GM12878 (cell line): ENCODE measurements at regions not wholly inside any gene's neighbourhood (a gene's known extent, or its start where the extent isn't known, plus 50 kb on each side); places are given as distances from the start of the nearest gene placed in this dataset.

ENCODE experiments used
- ATAC-seq: fragments of 200-7000 bp; cut with Tn5 transposase; 3 replicates; pipeline ENCODE4 v1.9.1; 2020; ENCODE audit warnings: mild to moderate bottlenecking, moderate library complexity
- BruUV-seq: library from RNA; stranded (reverse); fragments of 400-500 nt; replicated peaks from 2 replicates; lab custom pipeline; 2021; lab: Mats Ljungman, UMichigan
- CTCF ChIA-PET: fragments of 300-600 bp; sonication (Branson Sonifier 250); formaldehyde crosslinking; extraction: SDS; loops from one replicate; lab custom pipeline; 2021; ENCODE audit warnings: inconsistent platforms; lab: Yijun Ruan, JAX
- POLR2A ChIA-PET: fragments of 350-600 bp; formaldehyde crosslinking; extraction: SDS; loops from one replicate; lab custom pipeline; 2021; ENCODE audit warnings: inconsistent platforms; lab: Charles Lee
- RAD21 ChIA-PET: fragments of 300-600 bp; sonication (Branson Sonifier 250); formaldehyde crosslinking; loops from one replicate; lab custom pipeline; 2023; ENCODE audit warnings: antibody characterized with exemption; ENCODE audit not compliant: unreplicated experiment; lab: Charles Lee
- SMC1A ChIA-PET: fragments of 300-600 bp; sonication (Branson Sonifier 250); formaldehyde crosslinking; loops from one replicate; lab custom pipeline; 2023; ENCODE audit not compliant: unreplicated experiment, uncharacterized antibody; lab: Charles Lee
- DNase-seq: peaks from one replicate; pipeline ENCODE4 v3.0.0-alpha.2; 2011; ENCODE audit warnings: low read depth, low spot score
- FAIRE-seq: peaks from 3 replicates; lab custom pipeline; 2011; peaks lifted over from hg19 to GRCh38; lab: Jason Lieb, UNC
- H2AFZ ChIP-seq: 2 replicates; pipeline ENCODE4 v1.6.0; 2011; ENCODE audit warnings: low read depth, low read length, control low read depth; ENCODE audit not compliant: control insufficient read depth
- H3K27ac ChIP-seq: 2 replicates; pipeline ENCODE4 v1.5.1; 2011; ENCODE audit warnings: control low read depth; ENCODE audit not compliant: control insufficient read depth, insufficient read depth
- H3K27me3 ChIP-seq, 2 experiments: replicated peaks in 1 of 2; 2 replicates each; pipeline versions ENCODE4 v1.6.0 to v1.6.1; 2011; ENCODE audit warnings: low read length in 1 of 2; ENCODE audit not compliant: control insufficient read depth in 2 of 2, insufficient read depth in 2 of 2
- H3K36me3 ChIP-seq, 2 experiments: 2 replicates each; pipeline ENCODE4 v1.5.1; 2011; ENCODE audit warnings: low read length in 1 of 2; ENCODE audit not compliant: control insufficient read depth in 2 of 2, insufficient read depth in 2 of 2
- H3K4me1 ChIP-seq: 2 replicates; pipeline ENCODE4 v1.6.1; 2011; ENCODE audit warnings: mild to moderate bottlenecking, low read length, moderate library complexity, mixed read lengths; ENCODE audit not compliant: control insufficient read depth, insufficient read depth
- H3K4me2 ChIP-seq: 2 replicates; pipeline ENCODE4 v1.6.0; 2011; ENCODE audit warnings: control low read depth; ENCODE audit not compliant: control insufficient read depth, insufficient read depth
- H3K4me3 ChIP-seq: fragments of 200-600 bp; sonication (generic); 2 replicates; pipeline ENCODE4 v1.5.1; 2016
- H3K79me2 ChIP-seq: 2 replicates; pipeline ENCODE4 v1.6.0; 2011; ENCODE audit warnings: low read length; ENCODE audit not compliant: control insufficient read depth, insufficient read depth
- H3K9ac ChIP-seq: 2 replicates; pipeline ENCODE4 v1.8.0; 2011; ENCODE audit warnings: low read length, control low read depth, mixed read lengths; ENCODE audit not compliant: control insufficient read depth, insufficient read depth
- H3K9me3 ChIP-seq: replicated peaks from 3 replicates; pipeline ENCODE4 v1.5.1; 2011; ENCODE audit warnings: mild to moderate bottlenecking, low read length; ENCODE audit not compliant: control insufficient read depth, insufficient read depth
- H4K20me1 ChIP-seq: 2 replicates; pipeline ENCODE4 v1.6.0; 2011; ENCODE audit not compliant: control insufficient read depth, insufficient read depth
- CHD1 ChIP-seq: IDR thresholded peaks from 2 replicates; pipeline ENCODE4 v1.6.1; 2012; ENCODE audit warnings: low read depth, low read length, improper control_type of control experiment
- CTCF ChIP-seq, 3 experiments: IDR thresholded peaks in 2 of 3; conservative IDR thresholded peaks in 1 of 3; 2 replicates each; pipeline ENCODE4 v1.5.1; 2011; ENCODE audit warnings: low read depth in 3 of 3, low read length in 3 of 3, mild to moderate bottlenecking in 3 of 3, control low read depth in 2 of 3, moderate library complexity in 2 of 3, inconsistent platforms in 1 of 3, mixed read lengths in 1 of 3; ENCODE audit not compliant: control insufficient read depth in 2 of 3, insufficient read depth in 1 of 3; ENCODE audit errors: extremely low read depth in 1 of 3
- HDAC2 ChIP-seq: fragments of 200-600 bp; sonication (generic); IDR thresholded peaks from 2 replicates; pipeline ENCODE4 v1.6.1; 2017
- MTA3 ChIP-seq: IDR thresholded peaks from 2 replicates; pipeline ENCODE4 v1.6.1; 2012; ENCODE audit warnings: low read length, inconsistent platforms, borderline replicate concordance
- NBN ChIP-seq: fragments of 450-650 bp; IDR thresholded peaks from 2 replicates; pipeline ENCODE4 v1.6.1; 2016
- NKRF ChIP-seq: fragments of 450-650 bp; conservative IDR thresholded peaks from 2 replicates; pipeline ENCODE4 v1.6.1; 2017; ENCODE audit warnings: mild to moderate bottlenecking, moderate library complexity
- POLR2A ChIP-seq: IDR thresholded peaks from 2 replicates; pipeline ENCODE4 v1.6.1; 2011; ENCODE audit warnings: low read depth, mild to moderate bottlenecking, low read length
- SIN3A ChIP-seq: IDR thresholded peaks from 2 replicates; pipeline ENCODE4 v1.6.1; 2012; ENCODE audit warnings: low read depth, low read length, improper control_type of control experiment
- SMAD5 ChIP-seq: IDR thresholded peaks from 2 replicates; pipeline ENCODE4 v1.6.1; 2016; ENCODE audit warnings: antibody characterized with exemption, low read depth
- SRF ChIP-seq, 2 experiments: IDR thresholded peaks; 2 replicates each; pipeline ENCODE4 v1.6.1; 2011; ENCODE audit warnings: low read depth in 2 of 2, low read length in 2 of 2, mild to moderate bottlenecking in 1 of 2, moderate library complexity in 1 of 2
- SUZ12 ChIP-seq: fragments of 200-600 bp; sonication (generic); IDR thresholded peaks from one replicate; pipeline ENCODE4 v1.6.1; 2018; ENCODE audit warnings: antibody characterized with exemption, mild to moderate bottlenecking; ENCODE audit not compliant: unreplicated experiment
- TCF3 ChIP-seq: IDR thresholded peaks from 2 replicates; pipeline ENCODE4 v1.6.1; 2012; ENCODE audit warnings: low read depth, mild to moderate bottlenecking, low read length, borderline replicate concordance; ENCODE audit not compliant: insufficient read depth
- ZNF622 ChIP-seq: fragments of 450-650 bp; IDR thresholded peaks from 2 replicates; pipeline ENCODE4 v1.6.1; 2017; ENCODE audit warnings: mild to moderate bottlenecking, inconsistent platforms
- WGBS: methylation state at CpG from one replicate; pipeline ENCODE4 v1.1.6; 2016; ENCODE audit warnings: low lambda C conversion rate; ENCODE audit not compliant: insufficient replicate concordance, insufficient coverage; ENCODE audit errors: missing lambda C conversion rate; 5-methylcytosine and 5-hydroxymethylcytosine counted together
- in situ Hi-C: fragments of 300-500 bp; cut with MboI; formaldehyde crosslinking; loops from 9 replicates; pipeline ENCODE4 v1.14.3; 2018; ENCODE audit warnings: mixed read lengths
- intact Hi-C: fragments of 100-400 bp; cut with micrococcal nuclease; formaldehyde crosslinking; loops from one replicate; pipeline ENCODE4 v1.14.2; 2022; ENCODE audit not compliant: unreplicated experiment
- TF ChIP-seq, protein P1 (sequence below): IDR thresholded peaks from 2 replicates; pipeline ENCODE4 v1.6.1; 2012; ENCODE audit warnings: low read depth, low read length, improper control_type of control experiment
- TF ChIP-seq, protein P2 (sequence below): fragments of 150-350 bp; IDR thresholded peaks from 2 replicates; pipeline ENCODE4 v1.6.1; 2014; ENCODE audit warnings: mild to moderate bottlenecking, low read depth, low read length

GRCh38 chr2:78910376-78910775 lies 115.1 kb upstream of the REG3G start:
- no peak overlapping the region for H3K27ac ChIP-seq
- no peak overlapping the region for H2AFZ ChIP-seq
- H3K36me3 ChIP-seq = no peaks in the 10 kb centered on the region
- H3K27me3 ChIP-seq = no peaks in the 10 kb centered on the region
- no peak for DNase-seq
- H3K9ac ChIP-seq = no peak overlapping the region
- CTCF ChIA-PET = no interaction called here
- no peak for FAIRE-seq
- ATAC-seq = no peak
- H3K4me2 ChIP-seq = no peak overlapping the region
- no peaks in the 10 kb centered on the region for H3K79me2 ChIP-seq
- 26% methylated on average over 3 of the region's 3 CpGs for WGBS
- no peaks in the 10 kb centered on the region for H4K20me1 ChIP-seq
- no peaks in the 10 kb centered on the region for H3K9me3 ChIP-seq
- TF ChIP-seq NKRF = no peak
- no peak for TF ChIP-seq CHD1
- TF ChIP-seq POLR2A = no peak
- TF ChIP-seq SMAD5 = no peak
- no peak for TF ChIP-seq ZNF622
- no peak for TF ChIP-seq SRF (IDR thresholded peaks at IDR 0.05; ENCODE audit: low read depth in 2 of 2, low read length in 2 of 2)
- TF ChIP-seq NBN = no peak
- TF ChIP-seq, protein P1, sequence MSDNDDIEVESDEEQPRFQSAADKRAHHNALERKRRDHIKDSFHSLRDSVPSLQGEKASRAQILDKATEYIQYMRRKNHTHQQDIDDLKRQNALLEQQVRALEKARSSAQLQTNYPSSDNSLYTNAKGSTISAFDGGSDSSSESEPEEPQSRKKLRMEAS = no peak
- no peak for TF ChIP-seq TCF3
- no peak for TF ChIP-seq CTCF (IDR thresholded peaks at IDR 0.05 in 2 of 3, conservative IDR thresholded peaks at IDR 0.05 in 1 of 3; ENCODE audit: control insufficient read depth in 2 of 3, extremely low read depth in 1 of 3, insufficient read depth in 1 of 3, low read depth in 3 of 3, low read length in 3 of 3)
- no peak for TF ChIP-seq MTA3
- no peak for TF ChIP-seq SIN3A
- no peak for TF ChIP-seq HDAC2
- TF ChIP-seq SUZ12 = no peak
- TF ChIP-seq, protein P2, sequence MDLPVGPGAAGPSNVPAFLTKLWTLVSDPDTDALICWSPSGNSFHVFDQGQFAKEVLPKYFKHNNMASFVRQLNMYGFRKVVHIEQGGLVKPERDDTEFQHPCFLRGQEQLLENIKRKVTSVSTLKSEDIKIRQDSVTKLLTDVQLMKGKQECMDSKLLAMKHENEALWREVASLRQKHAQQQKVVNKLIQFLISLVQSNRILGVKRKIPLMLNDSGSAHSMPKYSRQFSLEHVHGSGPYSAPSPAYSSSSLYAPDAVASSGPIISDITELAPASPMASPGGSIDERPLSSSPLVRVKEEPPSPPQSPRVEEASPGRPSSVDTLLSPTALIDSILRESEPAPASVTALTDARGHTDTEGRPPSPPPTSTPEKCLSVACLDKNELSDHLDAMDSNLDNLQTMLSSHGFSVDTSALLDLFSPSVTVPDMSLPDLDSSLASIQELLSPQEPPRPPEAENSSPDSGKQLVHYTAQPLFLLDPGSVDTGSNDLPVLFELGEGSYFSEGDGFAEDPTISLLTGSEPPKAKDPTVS = no peak
- TF ChIP-seq, all 136 proteins: peak for 0
- no peaks in the 10 kb centered on the region for H3K4me1 ChIP-seq
- RAD21 ChIA-PET = interaction anchor here (0.7 kb wide), 1 partner anchor 73 kb away, joined by 3 read pairs; no protein-coding TSS in a partner anchor
- in situ Hi-C loops = no loop called here
- BruUV-seq = no TSS peak
- SMC1A ChIA-PET = interaction anchor here (0.7 to 1.0 kb wide), 2 partner anchors 10 to 13 kb away, joined by 3 to 4 read pairs; no protein-coding TSS in a partner anchor
- POLR2A ChIA-PET = no interaction called here
- intact Hi-C loops = no loop called here
- H3K4me3 ChIP-seq = no peak overlapping the region
